ENCODE measurements at regions not wholly inside any gene's neighbourhood (a gene's known extent, or its start where the extent isn't known, plus 50 kb on each side); places are given as distances from the start of the nearest gene placed in this dataset.

DNA sequence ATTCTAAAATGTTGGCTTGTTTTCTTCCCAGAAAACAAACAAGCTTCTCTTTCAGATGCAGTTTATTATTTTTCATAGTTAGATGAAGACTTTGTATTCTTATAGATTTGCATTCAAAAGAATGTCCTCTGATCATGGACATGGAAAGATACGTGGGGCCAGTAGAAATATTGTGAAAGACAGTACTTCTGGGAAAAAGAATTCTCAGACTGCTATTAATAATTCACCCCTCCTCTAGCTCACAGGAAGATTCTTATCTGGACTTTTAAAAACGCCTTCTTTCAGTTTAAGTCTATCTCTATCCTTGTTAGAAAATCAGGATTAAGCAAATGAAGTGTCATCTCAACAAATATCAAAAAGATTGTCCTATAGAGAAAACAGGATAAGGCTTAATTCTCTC is 514.1 kb upstream of the ADAMTS9 start:
- DNase-seq (ENCODE audit: low read depth) (no peak), FAIRE-seq (no peak)
- Histone ChIP-seq H3K36me3 (ENCODE audit: control insufficient read depth, insufficient read depth, low read length) (no peaks in the 10 kb centered on the region), H3K27me3 (ENCODE audit: control insufficient read depth, insufficient read depth, low read length) (no peaks in the 10 kb centered on the region), H3K4me3 (ENCODE audit: low read depth, low read length) (no peak overlapping the region)
- TF ChIP-seq, protein P1, sequence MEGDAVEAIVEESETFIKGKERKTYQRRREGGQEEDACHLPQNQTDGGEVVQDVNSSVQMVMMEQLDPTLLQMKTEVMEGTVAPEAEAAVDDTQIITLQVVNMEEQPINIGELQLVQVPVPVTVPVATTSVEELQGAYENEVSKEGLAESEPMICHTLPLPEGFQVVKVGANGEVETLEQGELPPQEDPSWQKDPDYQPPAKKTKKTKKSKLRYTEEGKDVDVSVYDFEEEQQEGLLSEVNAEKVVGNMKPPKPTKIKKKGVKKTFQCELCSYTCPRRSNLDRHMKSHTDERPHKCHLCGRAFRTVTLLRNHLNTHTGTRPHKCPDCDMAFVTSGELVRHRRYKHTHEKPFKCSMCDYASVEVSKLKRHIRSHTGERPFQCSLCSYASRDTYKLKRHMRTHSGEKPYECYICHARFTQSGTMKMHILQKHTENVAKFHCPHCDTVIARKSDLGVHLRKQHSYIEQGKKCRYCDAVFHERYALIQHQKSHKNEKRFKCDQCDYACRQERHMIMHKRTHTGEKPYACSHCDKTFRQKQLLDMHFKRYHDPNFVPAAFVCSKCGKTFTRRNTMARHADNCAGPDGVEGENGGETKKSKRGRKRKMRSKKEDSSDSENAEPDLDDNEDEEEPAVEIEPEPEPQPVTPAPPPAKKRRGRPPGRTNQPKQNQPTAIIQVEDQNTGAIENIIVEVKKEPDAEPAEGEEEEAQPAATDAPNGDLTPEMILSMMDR (IDR thresholded peaks at IDR 0.05; ENCODE audit: insufficient read depth, low read length, severe bottlenecking) = no peak

GRCh38 chr3:65200310-65200970 is 512.6 kb upstream of the ADAMTS9 start:
- Histone ChIP-seq H3K36me3 (ENCODE audit: control insufficient read depth, insufficient read depth, low read length) (no peaks in the 10 kb centered on the region), H3K4me3 (ENCODE audit: low read depth, low read length) (no peak overlapping the region), H3K27me3 (ENCODE audit: control insufficient read depth, insufficient read depth, low read length) (no peaks in the 10 kb centered on the region)
- no peak for DNase-seq (ENCODE audit: low read depth)
- TF ChIP-seq, protein P1 (IDR thresholded peaks at IDR 0.05; ENCODE audit: insufficient read depth, low read length, severe bottlenecking) = no peak
- FAIRE-seq = no peak

GRCh38 chr3:65196663-65197062 is 508.9 kb upstream of the ADAMTS9 start:
- TF ChIP-seq, protein P1 (IDR thresholded peaks at IDR 0.05; ENCODE audit: insufficient read depth, low read length, severe bottlenecking) = no peak
- no peak for FAIRE-seq
- no peak for DNase-seq (ENCODE audit: low read depth)
- no peak overlapping the region for H3K4me3 ChIP-seq (ENCODE audit: low read depth, low read length)
- no peaks in the 10 kb centered on the region for H3K27me3 ChIP-seq (ENCODE audit: control insufficient read depth, insufficient read depth, low read length)
- H3K36me3 ChIP-seq (ENCODE audit: control insufficient read depth, insufficient read depth, low read length) = no peaks in the 10 kb centered on the region

DNA sequence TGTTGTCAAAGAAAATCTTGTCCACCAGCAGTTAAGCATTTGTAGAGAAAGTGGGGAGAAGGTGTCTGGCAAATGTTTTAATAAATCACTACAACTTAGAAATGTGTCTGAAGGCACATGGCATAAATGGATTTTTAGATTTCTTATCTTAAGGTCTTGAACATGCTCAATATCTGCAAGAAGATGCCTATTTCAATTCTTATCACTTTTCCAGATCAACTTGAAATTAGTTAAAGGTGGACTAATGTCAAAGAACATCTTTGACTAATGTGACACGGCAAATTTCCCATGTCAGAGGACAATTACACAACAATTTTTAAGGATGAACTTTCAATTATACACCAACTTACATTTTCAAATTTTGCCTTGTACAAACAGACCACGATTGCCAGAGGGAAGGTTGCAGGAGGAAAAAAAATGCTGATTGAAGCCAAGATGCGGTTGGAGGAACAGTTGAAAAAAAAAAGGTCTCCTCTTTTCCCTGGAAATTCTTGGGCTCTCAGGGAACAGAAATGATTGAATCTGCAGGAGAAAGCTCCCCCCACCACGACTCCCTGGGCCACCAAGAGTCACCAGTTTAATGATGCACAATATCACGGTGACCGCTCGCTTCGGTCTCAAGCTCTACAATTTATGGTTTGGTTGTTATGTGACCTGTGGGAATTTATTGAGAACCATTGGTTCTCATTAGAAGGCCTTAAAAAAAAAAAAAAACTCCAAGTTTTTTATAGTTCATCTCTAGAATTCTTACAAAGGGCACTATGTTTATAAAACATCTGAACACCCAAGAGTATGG is 507.6 kb upstream of the ADAMTS9 start:
- TF ChIP-seq, protein P1 (IDR thresholded peaks at IDR 0.05; ENCODE audit: insufficient read depth, low read length, severe bottlenecking) = no peak
- no peak for DNase-seq (ENCODE audit: low read depth)
- FAIRE-seq = no peak

GRCh38 chr3:65194744-65195143 is 506.9 kb upstream of the ADAMTS9 start:
- FAIRE-seq = no peak
- Histone ChIP-seq H3K36me3 (ENCODE audit: control insufficient read depth, insufficient read depth, low read length) (no peaks in the 10 kb centered on the region), H3K27me3 (ENCODE audit: control insufficient read depth, insufficient read depth, low read length) (no peaks in the 10 kb centered on the region), H3K4me3 (ENCODE audit: low read depth, low read length) (no peak overlapping the region)
- no peak for DNase-seq (ENCODE audit: low read depth)
- TF ChIP-seq, protein P1 (IDR thresholded peaks at IDR 0.05; ENCODE audit: insufficient read depth, low read length, severe bottlenecking) = no peak

More for the DNA sequence above, 507.6 kb upstream of the ADAMTS9 start:
- Histone ChIP-seq H3K36me3 (ENCODE audit: control insufficient read depth, insufficient read depth, low read length) (no peaks in the 10 kb centered on the region), H3K4me3 (ENCODE audit: low read depth, low read length) (no peak overlapping the region), H3K27me3 (ENCODE audit: control insufficient read depth, insufficient read depth, low read length) (no peaks in the 10 kb centered on the region)

Data from bronchial epithelial cell (primary cell).